ENCODE measurements at regions not wholly inside any gene's neighbourhood (a gene's known extent, or its start where the extent isn't known, plus 50 kb on each side); places are given as distances from the start of the nearest gene placed in this dataset.
"Not testable (repeated sequence)": the region's sequence is repeated elsewhere in the genome, so short reads cannot be mapped to it uniquely, and the experiment has no call there.

DNA sequence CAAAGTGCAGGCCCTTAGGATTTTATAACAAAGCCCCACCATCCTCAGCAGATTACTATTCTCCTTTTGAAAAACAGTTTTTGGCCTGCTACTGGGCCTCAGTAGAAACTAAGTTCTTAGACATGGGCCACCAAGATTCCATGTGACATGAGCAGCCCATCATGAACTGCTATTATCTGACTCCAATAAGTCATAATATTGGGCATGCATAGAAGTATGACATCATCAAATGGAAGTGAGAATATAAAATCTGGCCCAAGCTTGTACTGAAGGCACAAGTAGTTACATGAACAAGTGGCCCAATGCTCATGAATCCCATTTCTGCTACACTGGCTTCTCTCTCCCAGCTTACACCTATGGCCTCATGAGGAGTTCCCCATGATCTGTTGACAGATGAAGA, 404.8 kb downstream of the EPHA5 start:
- no peak for DNase-seq (ENCODE audit: low spot score)

DNA sequence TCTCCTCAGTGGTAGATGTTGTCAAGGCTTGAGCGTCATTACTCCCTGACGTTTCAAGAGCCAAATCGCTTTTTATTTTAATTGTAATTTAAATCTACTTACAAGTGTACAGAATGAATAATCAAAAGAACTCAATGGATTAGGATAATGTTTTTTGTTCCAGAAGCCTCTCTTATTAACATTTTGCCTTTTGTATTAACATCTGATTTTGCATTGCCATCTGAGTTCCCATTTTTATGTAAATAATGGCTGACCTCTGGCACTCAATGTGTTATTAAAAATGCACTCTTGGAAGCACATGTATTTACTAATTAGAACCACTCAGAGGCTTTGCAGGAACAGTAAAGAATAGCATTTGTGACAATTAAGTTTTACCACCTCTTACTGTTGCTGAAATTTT, 411.0 kb downstream of the EPHA5 start:
- no peak for DNase-seq (ENCODE audit: low spot score)

DNA sequence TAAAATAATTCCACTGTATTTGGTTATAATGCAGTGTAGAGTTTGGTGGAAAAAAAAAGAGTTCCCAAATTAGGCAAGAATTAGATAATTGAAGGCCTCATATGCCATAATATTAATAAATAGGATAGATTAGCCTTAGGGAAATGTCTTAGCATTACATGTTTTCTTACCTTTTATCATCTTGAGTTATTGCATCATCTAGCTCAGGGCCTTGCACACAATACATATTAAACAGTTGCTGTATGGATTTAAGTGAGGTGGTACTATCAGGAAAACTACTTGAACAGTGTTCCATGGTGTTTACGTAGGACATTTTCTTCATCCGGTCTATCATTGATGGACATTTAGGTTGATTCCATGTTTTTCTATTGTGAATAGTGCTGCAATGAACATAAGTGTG, 419.4 kb downstream of the EPHA5 start:
- DNase-seq (ENCODE audit: low spot score) = no peak

DNA sequence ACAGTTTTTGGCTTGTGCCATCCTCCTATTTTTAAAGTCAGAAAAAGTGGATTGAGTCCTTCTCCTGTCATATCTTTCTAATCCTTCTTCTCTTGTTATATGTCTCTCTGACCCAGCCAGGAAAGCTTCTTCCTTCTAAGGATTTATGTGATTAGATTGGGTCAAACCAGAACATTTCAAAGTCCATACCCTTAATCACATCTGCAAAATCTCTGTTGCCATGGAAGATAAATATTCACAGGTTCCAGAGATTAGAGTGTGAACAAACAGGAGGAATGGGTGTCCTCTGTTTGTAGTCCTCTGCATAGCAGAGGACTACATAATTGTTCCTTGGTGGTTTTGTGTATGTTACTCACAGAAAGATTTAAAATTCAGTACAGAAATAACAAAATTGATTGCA, 421.2 kb downstream of the EPHA5 start:
- DNase-seq (ENCODE audit: low spot score) = no peak

DNA sequence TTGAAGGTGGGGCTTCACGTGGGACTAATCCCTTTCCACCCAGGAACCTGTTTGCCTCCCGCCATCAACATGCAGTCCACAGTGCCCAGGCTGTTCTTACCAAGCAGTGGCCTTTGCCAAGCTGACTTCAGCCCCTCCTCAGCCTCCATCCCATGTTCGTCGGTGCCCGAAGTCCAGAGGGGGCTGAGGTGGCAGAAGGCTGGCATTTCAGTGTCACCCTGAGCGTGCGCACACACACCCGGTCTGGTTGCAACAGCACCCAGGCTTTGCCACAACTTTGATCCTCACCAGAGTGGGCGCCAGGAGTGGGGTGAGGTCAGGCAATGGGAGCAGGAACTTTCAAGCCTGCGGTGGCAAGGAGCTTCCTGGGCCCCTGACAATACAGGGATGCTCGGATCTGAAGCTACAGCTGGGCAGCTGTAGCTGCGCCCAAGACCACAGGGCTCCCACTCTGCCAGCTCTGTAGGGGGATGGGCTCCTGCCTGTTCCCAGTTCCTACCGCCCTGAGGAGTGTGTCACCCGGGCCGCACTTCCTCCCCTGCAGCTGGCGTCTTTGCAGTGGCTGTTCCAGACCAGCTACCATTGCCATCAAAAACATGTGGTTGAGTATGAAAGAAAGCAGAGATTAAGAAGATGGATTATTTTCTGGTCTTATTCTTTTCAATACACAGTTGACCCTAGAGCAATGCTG, 428.0 kb downstream of the EPHA5 start:
- no peak for DNase-seq (ENCODE audit: low spot score)

DNA sequence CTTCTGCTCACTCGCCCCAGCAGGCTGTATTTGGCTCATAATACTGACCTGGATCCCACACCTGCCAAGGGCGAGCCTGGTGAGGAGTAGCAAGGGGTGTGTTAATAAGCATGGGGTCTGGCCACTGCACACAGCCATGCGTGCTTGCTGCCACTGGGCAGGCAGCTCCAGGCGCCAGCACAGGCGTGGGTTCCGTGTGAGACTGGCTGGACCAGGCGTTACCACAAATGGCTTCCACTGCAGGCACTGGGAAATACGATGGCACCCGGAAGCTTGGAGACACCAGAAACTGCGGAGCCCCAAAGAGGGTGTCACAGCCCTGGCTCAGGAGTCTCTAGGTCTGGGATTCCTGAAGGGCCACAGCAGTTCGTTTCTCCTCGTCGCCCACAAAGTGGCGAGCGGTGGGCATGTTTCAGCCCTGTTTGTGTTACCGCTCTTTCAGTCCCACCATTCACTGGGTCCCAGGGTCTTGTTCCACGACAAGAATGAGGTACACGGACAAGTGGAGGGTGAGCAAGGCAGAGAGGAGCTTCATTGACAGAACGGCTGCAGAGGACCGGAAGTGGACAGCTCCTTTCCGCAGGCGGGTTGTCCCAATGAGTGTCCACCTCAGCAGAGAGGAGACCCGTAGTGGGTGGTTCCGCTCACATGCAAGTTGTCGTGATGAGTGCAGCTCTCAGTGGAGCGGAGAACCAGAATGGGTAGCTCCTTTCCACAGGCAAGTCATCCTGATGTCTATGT, 428.9 kb downstream of the EPHA5 start:
- no peak for DNase-seq (ENCODE audit: low spot score)

DNA sequence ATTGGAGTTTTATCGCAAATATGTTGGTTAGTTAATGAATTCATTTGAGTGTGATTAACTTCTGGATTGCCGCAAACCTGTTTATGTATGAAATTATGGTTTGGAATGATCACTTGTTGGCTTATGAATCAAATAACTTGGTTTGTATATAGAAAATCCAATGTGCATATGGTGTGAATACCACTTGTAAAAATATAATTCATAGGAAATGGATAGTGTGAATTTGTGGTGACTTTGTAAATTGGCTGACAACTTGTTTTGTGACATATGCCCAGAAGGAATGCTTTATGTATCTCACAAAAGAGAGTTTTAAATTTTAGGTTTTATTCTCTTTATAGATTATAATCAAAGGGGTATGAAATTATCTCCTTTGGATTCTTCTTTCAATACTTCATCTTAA, 436.2 kb downstream of the EPHA5 start:
- no peak for DNase-seq (ENCODE audit: low spot score)

DNA sequence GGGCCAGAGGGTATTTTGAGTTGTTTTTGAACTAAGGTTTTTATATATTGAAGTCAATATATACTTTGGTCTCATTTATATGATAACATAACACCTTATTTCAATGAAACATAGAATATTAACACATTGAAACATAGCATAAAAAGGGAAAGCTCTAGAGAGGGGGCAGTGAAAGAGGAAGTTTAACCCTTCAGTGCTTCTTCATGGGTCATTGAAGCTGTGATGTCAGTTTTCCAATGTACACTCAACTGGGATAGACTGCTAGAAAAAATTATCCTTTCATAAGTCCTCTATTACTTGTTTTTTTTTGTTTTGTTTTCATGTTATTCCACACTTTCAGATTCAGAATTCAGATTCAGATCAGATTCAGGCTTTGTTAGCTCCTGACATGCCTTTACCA, 442.7 kb downstream of the EPHA5 start:
- no peak for DNase-seq (ENCODE audit: low spot score)

DNA sequence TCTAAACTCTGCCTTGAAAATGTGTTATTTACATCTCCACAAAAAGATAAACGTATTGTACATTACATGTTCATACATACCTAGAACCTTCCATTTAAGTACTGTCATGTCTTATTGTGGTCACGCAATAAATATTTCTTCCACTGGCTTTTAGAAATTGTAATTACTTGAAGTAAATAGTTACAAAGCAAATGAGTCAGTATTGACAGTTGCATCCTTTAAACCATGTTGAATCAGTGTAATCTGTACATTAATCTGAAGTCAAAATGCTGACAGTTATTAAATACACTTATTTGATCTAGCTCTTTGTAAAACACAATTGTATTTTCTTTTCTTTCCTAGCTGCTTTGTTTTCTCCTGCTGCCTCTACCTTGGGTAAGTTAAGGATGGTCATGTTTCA, 446.7 kb downstream of the EPHA5 start:
- no peak for DNase-seq (ENCODE audit: low spot score)

DNA sequence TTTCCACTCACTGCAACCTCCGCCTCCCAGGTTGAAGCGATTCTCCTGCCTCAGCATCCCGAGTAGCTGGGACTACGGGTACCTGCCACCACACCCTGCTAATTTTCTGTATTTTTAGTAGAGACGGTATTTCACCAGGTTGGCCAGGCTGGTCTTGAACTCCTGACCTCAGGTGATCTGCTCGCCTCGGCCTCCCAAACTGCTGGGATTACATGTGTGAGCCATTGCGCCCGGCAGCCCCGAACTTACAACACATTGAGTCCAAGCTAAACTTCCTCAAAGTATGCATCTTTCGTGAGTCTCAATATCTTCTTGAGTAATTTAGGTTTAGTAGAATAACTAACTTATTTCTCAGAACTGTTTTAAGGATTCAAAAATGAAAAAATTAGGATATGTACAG, 447.2 kb downstream of the EPHA5 start:
- not testable (repeated sequence) for DNase-seq (ENCODE audit: low spot score)

DNA sequence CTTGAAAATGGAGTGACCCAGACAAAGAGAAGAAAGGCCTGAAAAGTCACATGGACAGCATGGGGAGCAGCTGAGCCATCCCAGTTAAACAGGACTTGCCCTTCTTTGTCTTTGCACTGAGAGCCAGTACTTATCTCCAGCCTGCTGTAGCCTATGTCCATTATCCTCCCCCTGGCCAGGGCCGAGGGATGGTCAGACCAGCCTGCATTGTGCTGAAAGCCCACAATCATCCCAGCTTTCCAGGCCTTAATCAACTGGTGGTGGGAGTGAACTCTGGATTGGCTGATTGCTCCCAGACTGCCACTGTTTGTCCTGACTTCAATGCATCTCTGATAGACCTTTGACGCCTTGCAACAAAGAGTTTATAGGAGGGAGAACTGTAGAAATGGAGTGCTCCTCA, 453.1 kb downstream of the EPHA5 start:
- no peak for DNase-seq (ENCODE audit: low spot score)

DNA sequence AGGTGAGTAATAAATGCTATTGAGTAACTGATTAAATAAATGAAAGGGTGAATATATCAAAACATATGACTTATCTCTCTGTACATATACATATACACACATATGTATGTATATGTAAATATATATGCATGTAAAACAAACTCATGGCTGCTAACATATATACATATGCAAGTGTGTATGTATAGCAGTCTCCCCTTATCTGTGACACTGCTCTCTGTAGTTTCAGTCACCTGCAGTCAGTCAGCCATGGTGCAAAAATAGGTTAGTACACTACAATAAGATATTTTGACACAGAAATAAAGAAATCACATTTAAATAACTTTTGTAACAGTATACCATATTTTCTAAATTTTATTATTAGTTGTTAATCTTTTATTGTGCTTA, 467.4 kb downstream of the EPHA5 start:
- DNase-seq (ENCODE audit: low spot score) = no peak

DNA sequence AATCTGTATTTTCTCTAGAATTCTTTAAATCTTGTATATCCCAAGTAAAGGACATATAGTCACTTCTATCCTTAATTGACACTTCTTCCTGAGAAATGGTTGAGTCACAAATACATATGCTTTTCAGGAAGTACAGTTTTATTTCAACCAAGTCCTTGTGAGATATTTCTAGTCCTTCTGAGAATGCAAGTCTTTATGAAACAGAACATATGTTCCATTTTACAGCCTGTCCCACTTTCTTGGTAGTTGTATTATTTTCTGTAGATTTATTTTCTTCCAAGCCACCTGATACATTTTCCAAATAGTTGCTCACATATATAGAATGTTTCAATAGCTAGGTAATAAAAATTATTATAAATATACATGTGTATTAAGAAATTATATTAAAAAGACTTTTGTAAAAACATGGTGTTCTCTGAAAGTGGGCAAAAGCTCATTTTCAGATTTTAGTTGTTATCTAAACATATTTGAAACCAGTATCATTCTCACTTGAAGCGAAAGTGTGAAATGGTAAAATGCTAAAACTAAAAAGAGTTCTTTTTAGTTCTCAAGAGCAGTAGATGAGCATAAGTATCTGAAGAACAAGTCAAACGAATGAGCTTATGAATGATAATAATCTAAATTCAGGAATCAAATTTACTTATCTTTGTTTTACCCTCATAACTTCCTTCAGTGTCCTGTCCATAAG, 468.0 kb downstream of the EPHA5 start:
- no peak for DNase-seq (ENCODE audit: low spot score)

DNA sequence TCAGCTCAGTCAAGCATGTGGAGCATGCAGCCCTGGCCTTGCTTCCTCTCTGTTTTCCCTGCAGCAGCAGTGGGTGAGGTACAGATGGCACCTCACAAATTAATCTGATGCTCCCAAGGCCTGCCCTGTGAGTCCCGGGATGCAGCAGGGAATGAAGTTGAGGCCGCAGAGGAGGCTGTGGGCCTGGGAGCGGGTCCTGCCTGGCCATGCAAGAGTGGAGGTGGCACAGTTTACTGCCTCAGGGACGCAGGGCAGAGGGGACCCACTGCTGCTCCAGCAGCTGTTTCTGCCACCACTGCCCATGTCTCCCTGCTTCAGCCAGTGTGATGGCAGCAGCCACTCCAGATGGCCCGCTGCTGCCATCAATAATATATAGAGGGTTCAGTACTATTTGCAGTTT, 474.6 kb downstream of the EPHA5 start:
- no peak for DNase-seq (ENCODE audit: low spot score)

DNA sequence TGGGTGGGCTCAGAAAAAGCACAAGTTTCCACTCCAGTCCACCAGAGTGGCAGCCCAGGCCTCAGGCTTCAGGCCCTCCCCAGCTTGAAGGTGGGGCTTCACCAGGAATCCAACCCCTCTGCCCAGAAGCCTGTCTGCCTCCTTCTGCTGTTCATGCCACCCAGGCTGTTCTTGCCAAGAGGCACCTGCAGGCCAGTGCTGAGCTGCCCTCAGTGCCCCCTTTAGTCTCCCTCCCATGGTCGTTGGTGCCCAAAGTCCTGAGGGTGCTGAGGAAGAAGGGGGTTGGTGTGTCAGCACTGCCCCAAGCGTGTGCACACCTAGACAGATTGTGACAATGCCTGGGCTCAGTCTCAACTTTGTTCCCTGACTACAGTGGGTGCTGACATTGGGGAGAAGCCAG, 475.3 kb downstream of the EPHA5 start:
- DNase-seq (ENCODE audit: low spot score) = no peak

DNA sequence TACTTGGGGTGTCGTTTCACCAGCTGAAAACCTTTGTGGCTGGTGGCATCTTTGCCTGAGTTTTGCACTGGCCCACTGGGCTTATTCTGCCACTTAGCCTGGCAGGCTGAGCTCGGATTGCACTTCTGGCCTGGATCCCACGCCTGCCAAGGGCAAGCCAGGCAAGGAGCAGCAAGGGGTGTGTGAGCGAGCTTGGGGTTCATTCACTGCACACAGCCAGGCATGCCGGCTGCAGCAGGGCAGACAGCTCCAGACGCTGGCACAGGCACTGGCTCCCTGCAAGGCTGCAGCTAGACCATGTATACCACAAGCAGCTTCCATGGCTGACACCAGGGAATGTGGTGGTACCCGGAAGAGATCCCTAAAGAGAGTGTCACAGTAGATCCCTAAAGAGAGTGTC, 476.3 kb downstream of the EPHA5 start:
- no peak for DNase-seq (ENCODE audit: low spot score)

DNA sequence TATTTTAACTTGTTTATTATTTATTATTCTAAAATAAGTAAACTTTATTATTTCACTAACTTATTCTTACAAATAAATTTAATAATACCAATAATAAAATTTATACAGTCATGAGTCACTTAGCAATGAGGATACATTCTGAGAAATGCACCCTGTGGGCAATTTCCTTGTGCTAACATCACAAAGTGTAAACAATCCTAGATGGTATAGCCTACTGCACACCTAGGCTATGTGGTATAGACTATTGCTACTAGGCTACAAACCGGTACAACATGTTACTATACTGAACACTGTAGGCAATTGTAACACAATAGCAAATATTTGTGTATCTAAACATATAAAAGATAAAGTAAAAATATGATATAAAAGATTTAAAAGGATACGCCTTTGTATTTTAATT, 479.5 kb downstream of the EPHA5 start:
- DNase-seq (ENCODE audit: low spot score) = no peak

DNA sequence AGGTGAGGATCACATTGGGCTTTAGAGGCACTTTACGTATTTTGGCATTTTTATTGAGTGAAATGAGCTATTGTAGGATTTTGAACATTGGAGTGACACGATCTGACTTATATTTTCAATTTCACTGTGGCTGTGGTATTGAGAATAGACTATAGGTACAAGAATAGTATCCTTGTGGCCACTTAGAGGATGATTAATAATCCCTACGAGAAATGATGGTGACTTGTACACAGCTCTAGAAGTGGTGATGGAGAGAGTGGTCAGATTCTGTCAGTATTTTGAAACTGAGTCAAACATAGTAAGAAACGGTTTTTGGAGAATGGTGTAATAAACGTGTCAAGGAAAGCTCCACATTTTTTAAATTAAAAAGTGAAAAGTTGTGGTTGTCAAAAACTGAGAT, 494.7 kb downstream of the EPHA5 start:
- DNase-seq (ENCODE audit: low spot score) = no peak

DNA sequence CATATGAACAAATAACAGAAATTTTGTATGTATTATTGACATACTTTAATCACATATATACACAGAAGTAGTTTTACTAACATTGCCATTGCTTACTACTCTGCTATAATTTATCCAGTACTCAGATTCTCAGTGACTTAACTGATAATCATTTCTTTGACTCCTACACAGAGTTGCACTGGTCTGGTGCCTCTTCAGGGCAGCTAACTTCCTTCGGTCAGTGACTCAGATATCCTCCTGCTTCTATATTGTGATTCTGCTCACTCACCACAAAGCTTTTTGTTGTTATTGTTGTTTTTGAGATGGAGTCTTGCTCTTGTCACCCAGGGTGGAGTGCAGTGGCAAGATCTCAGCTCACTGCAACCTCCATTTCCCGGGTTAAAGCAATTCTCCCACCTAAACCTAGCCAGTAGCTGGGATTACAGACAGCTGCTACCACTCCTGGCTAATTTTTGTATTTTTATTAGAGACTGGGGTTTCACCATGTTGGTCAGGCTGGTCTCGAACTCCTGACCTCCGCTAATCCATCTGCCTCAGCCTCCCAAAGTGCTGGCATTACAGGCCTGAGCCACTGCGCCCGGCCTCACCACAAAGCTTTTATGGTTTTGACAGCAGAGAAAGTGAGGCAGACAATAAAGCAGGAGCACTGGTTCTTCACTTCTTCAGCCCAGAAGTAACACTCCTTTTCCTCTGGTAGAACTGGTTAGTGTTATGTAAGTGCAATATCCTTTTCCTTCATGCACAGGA, 499.3 kb downstream of the EPHA5 start:
- no peak for DNase-seq (ENCODE audit: low spot score)

DNA sequence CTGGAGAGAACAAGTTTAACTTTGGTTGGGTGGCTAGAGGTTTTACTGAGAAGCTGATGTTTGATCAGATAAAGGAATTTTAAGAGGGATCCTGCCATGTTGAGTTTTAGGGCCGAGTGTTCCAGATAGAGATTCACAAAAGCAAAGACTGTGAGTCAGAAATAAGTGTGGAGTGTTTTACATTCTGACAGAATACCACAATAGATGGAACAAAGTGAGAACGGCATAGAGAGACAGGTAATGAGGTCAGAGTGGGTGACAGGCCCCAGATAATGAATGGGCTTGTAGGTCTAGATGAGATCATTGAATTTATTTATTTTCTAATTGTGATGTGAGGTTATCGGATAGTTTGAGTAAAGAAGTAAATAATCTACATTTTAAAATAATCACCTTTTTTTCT, 502.6 kb downstream of the EPHA5 start:
- no peak for DNase-seq (ENCODE audit: low spot score)

DNA sequence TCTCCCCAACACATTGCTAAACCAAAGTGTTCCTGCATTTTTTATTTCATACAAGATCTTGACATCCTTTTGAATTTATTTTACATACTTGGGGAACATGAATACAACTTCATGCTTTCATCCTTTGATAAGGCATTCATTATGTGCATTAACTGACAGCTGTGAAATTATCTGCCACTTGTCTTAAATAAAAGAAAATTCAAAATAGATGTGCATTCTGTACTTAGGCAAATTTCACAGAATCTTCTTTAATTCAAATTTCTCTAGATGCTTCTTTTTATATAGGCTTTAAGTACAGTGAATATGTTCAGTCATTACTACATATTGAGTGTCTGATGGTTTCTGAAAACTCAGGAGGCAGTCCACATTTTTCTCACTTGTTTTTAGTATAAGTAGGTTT, 518.1 kb downstream of the EPHA5 start:
- DNase-seq (ENCODE audit: low spot score) = no peak

DNA sequence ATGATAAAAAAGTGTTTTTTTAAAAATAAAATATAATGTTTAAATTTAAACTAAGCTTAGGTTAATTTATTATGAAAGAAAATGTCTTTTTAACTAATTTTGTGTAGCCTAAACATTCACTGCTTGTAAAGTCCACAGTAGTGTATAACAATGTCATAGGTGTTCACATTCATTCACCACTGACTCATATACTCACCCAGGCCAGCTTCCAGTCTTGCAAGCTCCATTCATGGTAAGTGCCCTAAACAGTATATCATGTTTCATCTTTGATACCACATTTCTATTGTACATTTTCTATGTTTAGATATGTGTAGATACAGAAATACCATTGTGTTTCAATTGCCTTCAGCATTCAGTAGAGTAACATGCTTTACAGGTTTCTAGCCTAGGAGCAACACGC, 530.3 kb downstream of the EPHA5 start:
- DNase-seq (ENCODE audit: low spot score) = no peak

DNA sequence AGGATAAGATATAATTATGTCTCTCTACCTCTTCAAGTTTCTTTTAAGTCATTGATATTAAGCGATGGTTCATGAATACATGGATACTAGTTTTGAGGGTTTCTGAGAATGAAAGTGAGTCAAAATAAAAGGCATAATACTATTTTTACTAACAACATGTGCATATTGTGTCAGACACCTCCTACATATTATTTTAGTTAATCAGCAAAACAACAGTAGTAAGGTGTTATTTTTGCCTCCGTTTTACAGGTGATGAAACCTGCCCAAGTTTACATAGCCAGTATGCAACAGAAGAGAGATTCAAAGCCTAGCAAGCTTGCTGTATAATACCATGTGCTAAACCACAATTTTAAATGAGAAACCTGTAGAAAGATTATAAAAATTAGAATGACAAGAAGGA, 544.1 kb downstream of the EPHA5 start:
- DNase-seq (ENCODE audit: low spot score) = no peak
